HUES64 (cell line): ENCODE measurements at regions not wholly inside any gene's neighbourhood (a gene's known extent, or its start where the extent isn't known, plus 50 kb on each side); places are given as distances from the start of the nearest gene placed in this dataset.

ENCODE experiments used
- H3K27ac ChIP-seq: 2 replicates; pipeline ENCODE4 v1.7.0; 2013; ENCODE audit warnings: low read depth, low read length, inconsistent platforms
- H3K27me3 ChIP-seq: 2 replicates; pipeline ENCODE4 v1.6.1; 2013; ENCODE audit warnings: mild to moderate bottlenecking, low read length; ENCODE audit not compliant: insufficient read depth
- H3K36me3 ChIP-seq: 2 replicates; pipeline ENCODE4 v1.6.1; 2013; ENCODE audit warnings: mild to moderate bottlenecking, low read length; ENCODE audit not compliant: insufficient read depth
- H3K4me1 ChIP-seq: 2 replicates; pipeline ENCODE4 v1.6.1; 2013; ENCODE audit warnings: mild to moderate bottlenecking, low read length, moderate library complexity; ENCODE audit not compliant: insufficient read depth
- H3K4me3 ChIP-seq: 2 replicates; pipeline ENCODE4 v1.5.1; 2013; ENCODE audit warnings: mild to moderate bottlenecking, low read length, moderate library complexity
- H3K9ac ChIP-seq: 2 replicates; pipeline ENCODE4 v1.6.1; 2013; ENCODE audit warnings: mild to moderate bottlenecking, low read depth, low read length
- H3K9me3 ChIP-seq: 2 replicates; pipeline ENCODE4 v1.6.1; 2013; ENCODE audit warnings: low read depth, low read length; ENCODE audit not compliant: insufficient read depth
- WGBS: fragments of 150-250, 120-280 bp; methylation state at CpG from one replicate; pipeline ENCODE4 v1.1.7; 2013; ENCODE audit warnings: missing lambda C conversion rate; 5-methylcytosine and 5-hydroxymethylcytosine counted together

DNA sequence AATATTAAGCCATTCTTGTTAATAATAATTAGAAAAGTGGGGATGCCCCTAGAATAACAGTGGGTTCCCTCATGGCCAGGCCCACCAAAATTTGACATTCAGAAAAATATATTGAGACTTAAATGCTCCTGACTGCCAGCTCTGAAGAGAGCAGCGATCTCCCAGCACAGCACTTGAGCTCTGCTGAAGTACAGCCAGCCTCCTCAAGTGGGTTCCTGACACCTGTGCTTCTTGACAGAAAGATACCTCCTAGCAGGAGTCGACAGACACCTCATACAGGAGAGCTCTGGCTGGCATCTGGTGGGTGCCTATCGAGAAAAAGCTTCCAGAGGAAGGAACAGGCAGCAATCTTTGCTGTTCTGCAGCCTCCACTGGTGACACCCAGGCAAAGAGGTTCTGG is 261.5 kb downstream of the DTWD2 start:
- H3K4me3 ChIP-seq, result no peak overlapping the region
- WGBS, result 96% methylated on average over 3 of the region's 3 CpGs
- no peaks in the 10 kb centered on the region for H3K36me3 ChIP-seq
- H3K27ac ChIP-seq, result no peak overlapping the region
- H3K9ac ChIP-seq, result no peak overlapping the region
- H3K27me3 ChIP-seq, result no peaks in the 10 kb centered on the region
- no peaks in the 10 kb centered on the region for H3K9me3 ChIP-seq
- H3K4me1 ChIP-seq, result peaks cover 5% of the 10 kb centered on the region; the same call in 1 of the 2 replicates

DNA sequence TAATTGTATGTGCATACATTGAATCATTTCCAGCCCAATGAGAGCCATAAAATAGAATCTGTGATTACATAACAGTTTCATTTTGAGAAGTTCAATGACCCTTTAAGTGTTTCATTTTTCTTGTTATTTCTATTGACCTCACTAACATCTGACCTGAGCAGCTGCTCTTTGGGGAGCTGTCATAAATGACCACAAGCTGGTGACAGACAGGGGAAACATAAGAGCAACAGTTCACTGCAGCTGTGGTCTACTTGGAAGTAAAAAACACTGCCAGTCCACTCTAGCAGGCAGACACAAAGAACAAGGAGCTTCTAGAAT is 265.4 kb downstream of the DTWD2 start:
- no peak overlapping the region for H3K27ac ChIP-seq
- no peaks in the 10 kb centered on the region for H3K27me3 ChIP-seq
- H3K4me3 ChIP-seq, result no peak overlapping the region
- no peaks in the 10 kb centered on the region for H3K36me3 ChIP-seq
- H3K9me3 ChIP-seq, result no peaks in the 10 kb centered on the region
- no peaks in the 10 kb centered on the region for H3K4me1 ChIP-seq
- H3K9ac ChIP-seq, result no peak overlapping the region

DNA sequence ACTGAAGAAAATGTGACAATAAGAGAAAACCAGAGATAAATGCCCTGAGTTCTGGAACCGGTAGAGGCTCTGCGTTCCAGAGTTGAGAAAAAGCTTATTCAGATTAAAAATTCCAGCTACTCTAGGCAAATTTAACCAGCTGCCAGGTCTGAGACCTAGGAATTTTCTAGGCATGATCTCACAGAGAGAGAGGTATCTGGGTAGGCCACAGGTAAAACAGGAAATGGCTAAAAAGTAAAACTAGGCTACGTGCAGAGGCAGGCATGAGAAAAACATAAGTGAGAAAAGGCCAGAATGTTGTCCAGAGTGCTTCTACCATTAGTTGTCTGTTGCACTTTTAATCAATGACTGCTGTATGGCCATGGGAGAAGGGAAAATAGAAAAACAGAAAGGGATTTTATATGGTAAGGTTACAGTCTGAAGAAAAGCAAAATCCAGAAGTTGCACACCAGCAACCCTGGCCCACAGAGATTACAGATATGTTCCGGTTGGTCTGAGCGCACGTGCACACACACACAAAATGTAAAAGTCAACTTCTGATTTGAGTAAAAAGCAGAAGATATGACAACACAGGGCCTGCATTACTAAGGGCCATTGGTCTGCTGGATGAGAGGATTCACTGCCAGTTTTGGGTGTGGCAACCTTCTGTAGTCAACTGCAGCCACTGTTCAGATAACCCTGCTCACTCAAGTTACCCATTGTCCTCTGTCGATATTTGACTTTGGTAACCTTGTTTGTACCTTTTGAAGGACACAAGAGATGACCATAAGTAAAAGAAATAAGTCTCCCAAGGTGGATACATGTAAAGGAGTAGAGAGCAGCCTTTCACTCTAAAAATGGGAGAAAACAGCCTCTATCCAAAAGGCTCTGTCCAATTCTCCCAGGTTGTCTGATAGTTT is 266.0 kb downstream of the DTWD2 start:
- no peaks in the 10 kb centered on the region for H3K27me3 ChIP-seq
- H3K4me1 ChIP-seq, result no peaks in the 10 kb centered on the region
- no peak overlapping the region for H3K4me3 ChIP-seq
- no peak overlapping the region for H3K9ac ChIP-seq
- H3K27ac ChIP-seq, result no peak overlapping the region
- 91% methylated on average over 7 of the region's 7 CpGs for WGBS
- H3K9me3 ChIP-seq, result no peaks in the 10 kb centered on the region
- H3K36me3 ChIP-seq, result no peaks in the 10 kb centered on the region

DNA sequence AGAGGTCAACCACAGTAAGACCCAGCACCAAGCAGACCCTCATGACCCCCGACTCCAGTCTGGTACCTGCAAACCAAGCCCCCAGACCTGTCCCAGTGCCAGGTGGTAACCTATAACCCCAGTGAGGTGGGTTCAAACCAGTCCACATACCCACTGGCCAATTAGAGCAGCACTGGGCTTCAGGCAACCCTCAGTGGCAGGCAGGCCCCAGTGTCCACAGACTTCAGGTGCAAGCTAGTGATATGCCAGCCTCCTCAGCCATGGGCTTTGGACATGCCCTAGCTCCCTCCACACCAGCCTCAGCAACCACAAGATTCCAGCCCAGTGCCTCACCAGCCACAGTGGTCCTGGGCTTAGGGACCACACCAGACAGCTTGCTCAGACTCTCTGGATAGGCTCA is 276.6 kb downstream of the DTWD2 start:
- Histone ChIP-seq H3K4me3 (no peak overlapping the region), H3K4me1 (no peaks in the 10 kb centered on the region), H3K9ac (no peak overlapping the region), H3K36me3 (no peaks in the 10 kb centered on the region), H3K27me3 (no peaks in the 10 kb centered on the region), H3K9me3 (peaks cover 4% of the 10 kb centered on the region; the same call in 1 of the 2 replicates), H3K27ac (no peak overlapping the region)
- WGBS, result 100% methylated on average over 1 of the region's 1 CpG

DNA sequence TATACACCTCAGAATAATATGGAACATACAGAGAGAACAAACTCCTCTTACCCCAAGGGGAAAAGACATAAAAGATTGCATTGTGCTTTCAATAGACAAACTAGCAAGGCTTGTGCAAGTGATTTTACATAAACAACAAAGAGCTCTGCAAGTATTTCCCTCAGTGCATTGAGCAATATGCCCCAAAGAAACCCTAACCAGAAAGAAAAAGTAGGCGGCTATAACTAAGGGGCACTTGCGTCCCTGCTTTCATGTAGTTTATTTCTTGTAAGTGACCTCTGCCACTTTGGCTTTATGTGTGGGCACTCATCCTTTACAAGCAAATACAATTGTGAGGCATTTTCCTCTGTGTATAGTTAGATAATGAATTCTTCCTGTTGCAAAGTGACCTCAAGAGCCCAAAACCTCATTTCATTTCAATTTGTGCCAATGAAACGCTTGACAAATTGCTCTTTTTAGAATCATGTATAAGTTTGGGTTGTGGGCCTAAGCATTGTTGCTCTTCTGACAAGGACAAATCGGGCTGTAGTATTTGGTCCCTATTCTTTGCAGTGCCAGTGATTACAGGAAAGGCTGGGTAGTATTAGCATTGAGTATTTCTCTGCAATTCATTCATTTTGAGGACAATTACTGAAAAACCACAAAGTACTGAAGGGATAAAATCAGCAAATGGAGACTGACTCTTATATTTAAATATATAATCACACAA is 282.2 kb downstream of the DTWD2 start:
- Histone ChIP-seq H3K9ac (no peak overlapping the region), H3K27ac (no peak overlapping the region), H3K9me3 (peaks cover 22% of the 10 kb centered on the region), H3K27me3 (no peaks in the 10 kb centered on the region), H3K4me3 (no peak overlapping the region), H3K36me3 (no peaks in the 10 kb centered on the region), H3K4me1 (no peaks in the 10 kb centered on the region)
- WGBS, result 94% methylated on average over 4 of the region's 4 CpGs

DNA sequence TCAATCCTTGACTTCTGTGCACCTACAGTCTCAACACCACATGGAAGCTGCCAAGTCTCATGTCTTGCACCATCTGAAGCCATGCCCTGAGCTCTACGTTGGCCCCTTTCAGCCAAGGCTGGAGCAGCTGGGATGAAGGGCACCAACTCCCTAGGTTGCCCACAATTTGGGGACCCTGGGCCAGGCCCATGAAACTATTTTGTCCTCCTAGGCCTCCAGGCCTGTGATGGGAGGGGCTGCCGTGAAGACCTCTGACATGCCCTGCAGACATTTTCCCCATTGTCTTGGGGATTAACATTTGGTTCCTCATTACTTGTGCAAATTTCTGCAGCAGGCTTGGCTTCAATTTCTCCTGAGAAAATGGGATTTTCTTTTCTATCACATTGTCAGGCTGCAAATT is 285.1 kb downstream of the DTWD2 start:
- Histone ChIP-seq H3K9ac (no peak overlapping the region), H3K4me3 (no peak overlapping the region), H3K4me1 (no peaks in the 10 kb centered on the region), H3K36me3 (no peaks in the 10 kb centered on the region), H3K27me3 (no peaks in the 10 kb centered on the region), H3K27ac (no peak overlapping the region), H3K9me3 (peaks cover 22% of the 10 kb centered on the region)
- 91% methylated on average over 2 of the region's 2 CpGs for WGBS

DNA sequence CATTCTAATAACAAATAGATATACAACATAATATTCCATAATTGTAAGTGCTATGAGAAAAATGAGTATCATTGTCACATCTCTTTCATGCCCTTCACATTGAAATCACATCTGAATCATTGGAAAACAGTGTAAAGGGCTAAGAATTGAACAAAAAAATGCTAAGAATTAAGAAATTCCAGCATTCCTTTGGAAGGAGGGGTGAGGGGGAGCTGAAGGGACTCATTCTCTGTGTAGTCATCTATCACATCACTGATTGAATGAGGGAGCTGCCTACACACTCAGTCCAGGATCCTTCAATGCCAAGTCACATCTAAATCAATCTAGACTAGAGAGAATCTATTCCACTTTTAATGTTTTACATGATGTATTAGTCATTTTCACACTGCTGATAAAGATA is 286.6 kb downstream of the DTWD2 start:
- Histone ChIP-seq H3K27me3 (no peaks in the 10 kb centered on the region), H3K9ac (no peak overlapping the region), H3K4me1 (no peaks in the 10 kb centered on the region), H3K36me3 (no peaks in the 10 kb centered on the region), H3K9me3 (peaks cover 17% of the 10 kb centered on the region), H3K27ac (no peak overlapping the region), H3K4me3 (no peak overlapping the region)

DNA sequence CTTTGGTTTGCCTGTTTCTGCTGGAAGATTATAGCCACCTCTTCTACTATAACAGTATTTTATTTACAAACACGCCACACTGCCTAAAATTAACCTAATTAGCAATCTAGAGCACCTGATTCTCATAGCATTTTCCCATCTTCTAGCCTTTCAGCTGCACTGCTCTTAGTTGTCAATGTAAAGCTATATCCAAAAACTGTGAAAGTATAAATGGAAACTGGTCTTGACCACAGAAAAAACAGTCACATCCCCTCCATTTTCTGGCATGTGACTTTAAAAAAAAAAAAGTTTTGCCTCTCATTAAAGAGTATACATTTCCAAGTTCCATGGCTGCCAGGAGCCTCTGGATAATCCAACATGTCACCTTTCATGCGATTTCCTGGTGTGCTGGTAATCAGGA is 287.8 kb downstream of the DTWD2 start:
- 45% methylated on average over 2 of the region's 2 CpGs for WGBS
- Histone ChIP-seq H3K27me3 (no peaks in the 10 kb centered on the region), H3K4me1 (no peaks in the 10 kb centered on the region), H3K27ac (no peak overlapping the region), H3K9ac (no peak overlapping the region), H3K36me3 (no peaks in the 10 kb centered on the region), H3K9me3 (peaks cover 17% of the 10 kb centered on the region), H3K4me3 (no peak overlapping the region)

DNA sequence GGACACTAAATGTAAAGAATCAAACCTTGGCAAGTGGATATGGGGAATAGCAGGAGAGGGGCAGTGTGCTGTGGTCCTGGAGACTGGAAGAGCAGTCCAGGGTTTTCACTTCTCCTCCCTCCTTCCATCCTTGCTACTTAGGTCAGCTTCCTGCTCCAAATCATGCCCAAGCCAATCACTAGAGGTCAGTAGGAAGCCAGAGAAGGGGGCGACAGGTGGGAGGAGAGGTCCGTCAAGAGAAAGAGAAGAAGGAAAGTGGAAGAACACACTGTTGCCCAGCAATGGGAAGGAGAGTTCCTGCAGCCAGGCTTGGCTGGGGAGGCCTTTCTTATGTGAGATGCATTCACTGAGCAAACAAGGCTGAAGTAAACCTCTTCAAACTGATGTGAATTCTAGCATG is 289.6 kb downstream of the DTWD2 start:
- no peak overlapping the region for H3K4me3 ChIP-seq

DNA sequence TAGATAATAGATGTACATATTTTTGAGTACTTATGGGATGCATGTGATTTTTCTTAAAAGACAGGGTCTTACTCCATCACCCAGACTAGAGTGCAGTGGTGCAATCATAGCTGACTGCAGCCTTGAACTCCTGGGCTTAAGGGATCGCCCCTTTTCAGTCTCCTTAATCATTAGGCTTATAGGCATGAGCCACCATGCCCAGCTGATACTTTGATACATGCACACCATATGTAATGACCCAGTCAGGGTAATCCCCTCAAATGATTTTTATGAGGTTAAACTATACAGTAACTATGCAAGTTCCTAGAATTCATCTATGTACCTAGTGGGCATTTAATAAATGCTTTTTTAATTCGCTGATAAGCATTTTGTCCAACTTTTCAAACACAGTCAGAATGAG is 292.3 kb downstream of the DTWD2 start:
- H3K4me3 ChIP-seq, result no peak overlapping the region
- H3K9me3 ChIP-seq, result no peaks in the 10 kb centered on the region
- 96% methylated on average over 2 of the region's 2 CpGs for WGBS
- no peak overlapping the region for H3K27ac ChIP-seq
- H3K4me1 ChIP-seq, result 0 out of 2 replicates have a peak, but pooled peaks cover 2% of the 10 kb centered on the region
- H3K27me3 ChIP-seq, result no peaks in the 10 kb centered on the region
- no peak overlapping the region for H3K9ac ChIP-seq
- H3K36me3 ChIP-seq, result no peaks in the 10 kb centered on the region

More for the DNA sequence above, 289.6 kb downstream of the DTWD2 start:
- H3K4me1 ChIP-seq, result no peaks in the 10 kb centered on the region
- 33% methylated on average over 2 of the region's 2 CpGs for WGBS
- no peak overlapping the region for H3K27ac ChIP-seq
- no peaks in the 10 kb centered on the region for H3K36me3 ChIP-seq
- H3K9me3 ChIP-seq, result peaks cover 13% of the 10 kb centered on the region
- H3K27me3 ChIP-seq, result no peaks in the 10 kb centered on the region
- no peak overlapping the region for H3K9ac ChIP-seq

DNA sequence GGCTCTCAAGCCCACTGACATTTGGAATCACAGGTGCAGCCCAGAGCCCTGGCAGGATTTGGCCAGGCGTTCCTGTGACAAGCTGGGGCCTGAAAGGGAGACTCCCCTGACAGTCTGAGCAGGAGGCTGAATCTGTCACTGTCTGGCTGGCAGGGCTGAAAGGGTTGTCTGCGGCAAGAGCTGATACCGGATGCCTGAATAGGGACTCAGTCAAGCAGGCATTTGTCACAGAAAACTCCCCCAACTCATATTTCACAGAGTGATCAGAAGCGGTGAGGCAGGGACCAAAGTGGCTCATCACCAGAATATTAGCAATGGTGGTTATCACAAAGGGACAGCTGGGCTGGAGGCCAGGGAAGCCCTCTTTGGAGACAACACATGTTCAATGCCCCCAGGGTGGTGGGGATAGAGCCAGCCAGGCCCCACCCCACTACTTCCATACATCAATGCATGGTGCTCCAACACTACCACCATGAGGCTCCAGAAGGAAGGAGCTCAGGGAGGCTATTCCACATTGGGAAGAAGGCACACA is 295.5 kb downstream of the DTWD2 start:
- 88% methylated on average over 4 of the region's 4 CpGs for WGBS
- Histone ChIP-seq H3K27me3 (no peaks in the 10 kb centered on the region), H3K9ac (no peak overlapping the region), H3K27ac (no peak overlapping the region), H3K9me3 (no peaks in the 10 kb centered on the region), H3K4me1 (0 out of 2 replicates have a peak, but pooled peaks cover 2% of the 10 kb centered on the region), H3K36me3 (no peaks in the 10 kb centered on the region), H3K4me3 (no peak overlapping the region)
